ENCODE measurements at regions not wholly inside any gene's neighbourhood (a gene's known extent, or its start where the extent isn't known, plus 50 kb on each side); places are given as distances from the start of the nearest gene placed in this dataset.

- no peak for DNase-seq
- Histone ChIP-seq H3K27me3 (no peaks in the 10 kb centered on the region), H3K36me3 (no peaks in the 10 kb centered on the region), H3K27ac (no peak overlapping the region), H3K4me1 (no peaks in the 10 kb centered on the region), H3K9me3 (no peaks in the 10 kb centered on the region), H3K4me3 (no peak overlapping the region)
- 64 to 77% methylated on average over 1 of the region's 1 CpG for WGBS, 2 donors
- TF ChIP-seq CTCF (IDR thresholded peaks at IDR 0.05) (no peak), POLR2A (IDR thresholded peaks at IDR 0.05) (no peak)
- intact Hi-C loops (cut with DNase I) = no loop called here
These were observed 128.9 kb upstream of the NR5A2 start for GRCh38 chr1:199898654-199899053.

GRCh38 chr1:199901341-199901740 lies 126.2 kb upstream of the NR5A2 start:
- no peaks in the 10 kb centered on the region for H3K4me1 ChIP-seq
- TF ChIP-seq POLR2A (IDR thresholded peaks at IDR 0.05) (no peak), CTCF (IDR thresholded peaks at IDR 0.05) (no peak)
- DNase-seq = no peak
- H3K27ac ChIP-seq = no peak overlapping the region
- no peaks in the 10 kb centered on the region for H3K27me3 ChIP-seq
- H3K36me3 ChIP-seq = no peaks in the 10 kb centered on the region
- H3K4me3 ChIP-seq = no peak overlapping the region
- no peaks in the 10 kb centered on the region for H3K9me3 ChIP-seq
- intact Hi-C loops (cut with DNase I) = no loop called here

GRCh38 chr1:199907361-199907760 lies 120.1 kb upstream of the NR5A2 start:
- no peaks in the 10 kb centered on the region for H3K4me1 ChIP-seq
- no peaks in the 10 kb centered on the region for H3K36me3 ChIP-seq
- H3K4me3 ChIP-seq = no peak overlapping the region
- WGBS, 2 donors = 61 to 67% methylated on average over 2 of the region's 2 CpGs
- H3K27me3 ChIP-seq = no peaks in the 10 kb centered on the region
- intact Hi-C loops (cut with DNase I) = no loop called here
- TF ChIP-seq POLR2A (IDR thresholded peaks at IDR 0.05) (no peak), CTCF (IDR thresholded peaks at IDR 0.05) (no peak)
- no peak overlapping the region for H3K27ac ChIP-seq
- DNase-seq = no peak
- no peaks in the 10 kb centered on the region for H3K9me3 ChIP-seq

- H3K36me3 ChIP-seq = no peaks in the 10 kb centered on the region
- no peaks in the 10 kb centered on the region for H3K4me1 ChIP-seq
- WGBS, 2 donors = 34 to 38% methylated on average over 5 of the region's 5 CpGs
- intact Hi-C loops (cut with DNase I) = no loop called here
- no peaks in the 10 kb centered on the region for H3K9me3 ChIP-seq
- no peaks in the 10 kb centered on the region for H3K27me3 ChIP-seq
- H3K27ac ChIP-seq = no peak overlapping the region
- no peak for TF ChIP-seq POLR2A (IDR thresholded peaks at IDR 0.05)
- no peak for TF ChIP-seq CTCF (IDR thresholded peaks at IDR 0.05)
- no peak overlapping the region for H3K4me3 ChIP-seq
- DNase-seq = no peak
These were observed 118.4 kb upstream of the NR5A2 start for GRCh38 chr1:199909137-199909536.

- Histone ChIP-seq H3K36me3 (no peaks in the 10 kb centered on the region), H3K4me1 (no peaks in the 10 kb centered on the region), H3K27me3 (no peaks in the 10 kb centered on the region), H3K4me3 (no peak overlapping the region), H3K9me3 (no peaks in the 10 kb centered on the region), H3K27ac (no peak overlapping the region)
- TF ChIP-seq POLR2A (IDR thresholded peaks at IDR 0.05) (no peak), CTCF (IDR thresholded peaks at IDR 0.05) (no peak)
- WGBS, 2 donors = 52 to 67% methylated on average over 3 of the region's 3 CpGs
- no peak for DNase-seq
- intact Hi-C loops (cut with DNase I) = no loop called here
These were observed 114.2 kb upstream of the NR5A2 start for GRCh38 chr1:199913318-199913717.
